Left ventricle myocardium superior (tissue), 1 donor: ENCODE measurements at regions not wholly inside any gene's neighbourhood (a gene's known extent, or its start where the extent isn't known, plus 50 kb on each side); places are given as distances from the start of the nearest gene placed in this dataset.

Source experiments
- ATAC-seq: fragments of 200-7000 bp; cut with Tn5 transposase; one replicate; pipeline ENCODE4 v1.9.1; 2020; ENCODE audit warnings: mild to moderate bottlenecking, moderate library complexity
- DNase-seq: peaks from one replicate; pipeline ENCODE4 v3.0.0-alpha.2; 2020
- intact Hi-C: fragments of 100-400 bp; cut with micrococcal nuclease; formaldehyde crosslinking; loops from one replicate; pipeline ENCODE4 v1.11.0; 2022
- donor health status: DM: no; HTN: yes; CAD: no; lungs with severe emphysema.

DNA sequence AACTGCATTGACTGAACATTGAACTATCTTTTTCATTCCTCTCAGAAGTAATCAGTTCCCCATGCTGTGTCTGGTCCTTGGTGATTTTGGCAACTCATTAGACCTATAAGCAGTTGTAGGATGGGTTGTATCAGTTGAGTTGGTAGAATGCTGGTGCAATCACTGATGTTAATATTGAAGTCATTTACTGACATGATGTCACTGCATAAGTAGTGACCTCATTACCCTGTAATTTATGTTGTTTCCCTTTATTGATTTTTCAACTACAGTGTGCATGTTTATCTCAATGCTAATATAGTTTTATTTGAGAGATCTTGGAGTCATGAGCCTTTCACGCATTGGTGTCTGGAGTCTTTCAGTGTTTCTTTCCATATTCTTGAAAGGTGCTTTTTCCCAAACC lies 275.0 kb downstream of the SPATA31D1 start:
- intact Hi-C loops = no loop called here
- ATAC-seq = no peak
- DNase-seq = no peak

DNA sequence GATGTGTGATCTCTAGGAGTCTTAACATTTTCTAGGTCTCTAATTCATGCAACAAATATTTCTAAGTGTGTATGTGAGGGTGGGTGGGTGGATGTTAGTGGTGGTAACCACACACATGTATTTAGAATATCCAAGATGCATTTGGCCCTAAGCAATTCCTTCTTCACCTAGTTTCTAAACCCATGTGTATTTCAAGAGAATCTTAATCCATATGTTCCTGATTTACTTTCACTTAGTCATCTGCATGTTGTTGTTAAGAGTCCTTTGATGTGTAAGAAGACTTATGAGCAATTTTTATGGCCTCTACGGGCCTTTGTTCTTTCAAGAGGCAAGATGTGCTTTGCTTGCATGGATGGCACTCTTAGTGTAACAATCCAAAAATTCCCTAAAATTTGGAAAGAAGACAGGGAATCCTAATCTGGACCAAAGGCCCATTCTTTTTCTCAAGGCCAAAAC lies 282.6 kb downstream of the SPATA31D1 start:
- no peak for DNase-seq
- ATAC-seq = no peak
- intact Hi-C loops = no loop called here

DNA sequence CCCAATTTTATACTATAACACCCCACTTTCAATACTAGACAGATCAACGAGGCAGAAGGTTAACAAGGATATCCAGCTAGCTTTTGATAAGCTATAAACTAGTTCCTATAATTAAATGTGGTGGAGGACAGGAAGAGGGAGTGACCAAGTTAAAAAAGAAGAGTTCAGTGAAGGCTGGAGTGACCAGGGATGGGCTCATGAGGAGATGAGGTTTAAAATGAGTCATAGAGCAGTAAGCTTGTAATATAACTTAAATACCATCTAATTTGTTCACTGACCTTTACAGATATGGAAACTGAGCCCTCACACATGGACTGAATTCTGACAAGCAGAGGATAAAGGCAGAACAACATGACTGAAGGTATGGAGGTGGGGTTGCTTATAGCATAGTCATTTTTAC lies 284.5 kb downstream of the SPATA31D1 start:
- intact Hi-C loops = no loop called here
- no peak for ATAC-seq
- DNase-seq = no peak

DNA sequence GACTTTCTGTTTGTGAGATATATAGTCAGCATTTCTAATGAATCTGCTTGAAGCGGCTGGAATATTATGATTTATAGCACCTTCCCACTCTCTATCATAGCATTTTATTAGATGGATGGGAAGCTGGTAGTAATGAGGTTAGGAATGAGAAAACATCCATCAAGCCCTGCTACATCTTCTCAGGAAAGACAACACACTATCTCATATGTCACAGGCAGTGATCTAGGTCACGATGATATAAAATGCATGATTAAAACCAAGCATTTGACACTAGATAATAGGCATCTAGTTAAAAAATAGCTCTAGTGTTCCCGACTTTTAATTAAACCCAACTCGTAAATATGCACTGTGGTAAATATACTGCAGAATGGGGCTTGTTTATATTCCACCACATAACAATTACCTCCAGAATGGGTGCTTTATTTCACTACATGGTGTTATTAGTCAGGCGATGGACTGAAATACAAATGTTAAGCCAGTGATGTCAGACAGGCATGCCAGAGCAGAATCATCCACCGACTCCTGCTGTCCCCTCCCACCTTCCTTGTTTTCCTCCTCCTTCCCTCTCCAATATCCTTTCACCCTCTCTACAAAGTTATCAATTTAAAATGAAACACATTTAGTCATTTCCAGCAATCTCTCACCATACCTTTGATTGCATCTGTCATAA lies 286.8 kb downstream of the SPATA31D1 start:
- intact Hi-C loops = no loop called here
- ATAC-seq = no peak
- no peak for DNase-seq

DNA sequence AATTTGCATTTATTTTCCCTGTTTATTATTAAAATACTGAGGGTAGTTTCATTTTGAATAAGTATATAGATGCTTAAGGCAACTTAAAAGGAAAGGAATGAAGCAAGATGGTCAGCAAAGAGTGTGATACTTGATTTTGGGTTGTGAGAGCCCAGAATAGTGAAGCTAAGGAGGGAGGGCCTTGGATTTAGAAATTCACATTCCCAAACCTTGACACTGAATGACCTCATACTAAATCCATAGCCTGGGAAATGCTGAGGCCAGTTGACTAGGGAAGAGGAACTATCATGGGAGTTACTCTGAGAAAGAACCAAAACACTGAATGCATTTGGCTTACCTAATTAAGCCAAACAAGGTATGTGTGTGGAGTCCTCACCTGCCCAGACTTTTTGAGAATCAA lies 292.5 kb downstream of the SPATA31D1 start:
- DNase-seq (no peak), ATAC-seq (no peak)
- intact Hi-C loops = no loop called here

DNA sequence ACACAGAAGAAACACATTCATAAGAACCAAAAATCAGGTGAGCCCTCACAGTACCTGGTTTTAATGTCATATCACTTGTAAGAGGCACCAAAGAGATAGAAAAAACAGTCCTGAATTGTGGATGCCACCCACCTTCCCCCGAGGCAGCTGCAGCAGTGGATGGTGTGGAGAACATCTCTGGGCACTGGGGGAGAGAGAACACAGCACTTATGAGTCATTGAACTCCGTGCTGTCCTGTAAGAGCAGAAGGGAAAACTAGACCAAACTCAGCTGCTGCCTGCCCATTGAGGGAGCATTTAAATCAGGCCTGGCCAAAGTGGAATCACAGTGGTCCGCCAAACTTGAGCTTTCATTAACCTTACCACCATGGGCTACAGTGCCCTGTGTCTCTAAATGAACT lies 296.2 kb downstream of the SPATA31D1 start:
- no peak for ATAC-seq
- DNase-seq = no peak
- intact Hi-C loops = no loop called here

DNA sequence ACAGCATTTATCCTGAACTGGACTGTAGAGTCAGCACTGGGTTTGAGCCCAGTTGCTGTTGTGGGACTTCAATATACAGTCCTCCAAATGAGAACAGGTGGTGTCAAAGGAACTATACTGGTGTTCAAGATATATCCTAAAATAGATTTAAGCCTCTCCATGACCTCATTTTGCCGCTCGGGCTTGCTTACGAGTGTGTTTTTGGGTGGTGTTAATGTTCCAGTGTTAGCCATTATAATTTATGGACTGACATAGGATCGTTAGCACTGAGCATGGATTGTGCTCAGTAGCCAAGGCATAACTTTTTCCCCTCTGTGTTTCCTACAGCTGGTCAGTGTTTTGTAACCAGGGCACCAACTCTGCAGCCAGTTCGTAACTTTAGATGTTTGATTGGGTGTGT lies 306.6 kb downstream of the SPATA31D1 start:
- intact Hi-C loops = no loop called here
- DNase-seq = no peak
- no peak for ATAC-seq

DNA sequence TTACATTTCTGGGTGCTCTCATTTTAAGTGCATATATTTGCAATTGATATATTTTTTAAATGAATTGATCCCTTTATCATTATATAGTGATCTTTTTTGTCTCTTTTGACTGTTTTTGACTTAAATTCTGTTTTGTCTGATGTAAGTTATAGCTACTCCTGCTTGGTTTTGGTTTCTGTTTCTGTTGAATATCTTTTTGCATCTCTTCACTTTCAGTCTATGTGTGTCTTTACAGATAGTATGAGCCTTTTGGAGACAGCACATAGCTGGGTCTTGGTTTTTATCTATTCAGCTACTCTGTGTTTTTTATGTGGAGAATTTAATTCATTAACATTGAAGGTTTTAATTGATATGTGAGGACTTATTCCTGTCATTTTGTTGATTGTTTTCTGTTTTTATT lies 311.3 kb downstream of the SPATA31D1 start:
- ATAC-seq (no peak), DNase-seq (no peak)
- intact Hi-C loops = no loop called here

DNA sequence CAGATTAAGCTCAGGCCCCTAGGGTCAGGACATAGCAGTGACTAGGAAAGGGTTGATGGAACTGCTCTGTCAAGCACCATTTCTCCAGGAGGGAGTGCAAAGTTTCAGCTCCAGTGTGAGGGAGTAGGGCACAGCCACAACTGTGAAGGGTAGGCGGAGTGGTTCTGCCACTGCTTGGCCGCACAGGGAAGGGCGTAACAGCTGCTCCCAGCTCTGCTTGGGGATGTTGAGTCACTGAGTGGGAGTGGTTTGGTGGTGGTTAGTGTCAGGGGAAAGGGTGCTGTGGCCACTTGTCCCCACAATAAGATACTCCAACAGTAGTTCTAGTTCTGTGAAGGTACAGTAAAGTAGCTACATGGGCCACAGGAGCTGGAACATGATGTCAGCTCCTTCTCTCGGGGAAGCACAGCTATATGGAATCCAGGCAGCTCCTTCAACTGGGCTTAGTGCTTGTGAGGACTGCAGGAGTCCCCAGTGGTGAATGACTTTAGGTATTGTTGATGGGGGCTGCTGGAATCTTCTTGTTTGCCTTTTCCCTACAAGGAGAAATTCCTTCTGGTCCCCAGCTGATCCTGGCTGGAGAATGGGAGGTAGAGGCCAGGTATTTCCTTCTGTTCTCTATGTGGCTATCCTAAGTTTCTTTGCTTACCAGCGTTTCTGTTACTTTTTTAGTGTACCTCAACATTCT lies 314.5 kb downstream of the SPATA31D1 start:
- ATAC-seq (no peak), DNase-seq (no peak)
- intact Hi-C loops = no loop called here

DNA sequence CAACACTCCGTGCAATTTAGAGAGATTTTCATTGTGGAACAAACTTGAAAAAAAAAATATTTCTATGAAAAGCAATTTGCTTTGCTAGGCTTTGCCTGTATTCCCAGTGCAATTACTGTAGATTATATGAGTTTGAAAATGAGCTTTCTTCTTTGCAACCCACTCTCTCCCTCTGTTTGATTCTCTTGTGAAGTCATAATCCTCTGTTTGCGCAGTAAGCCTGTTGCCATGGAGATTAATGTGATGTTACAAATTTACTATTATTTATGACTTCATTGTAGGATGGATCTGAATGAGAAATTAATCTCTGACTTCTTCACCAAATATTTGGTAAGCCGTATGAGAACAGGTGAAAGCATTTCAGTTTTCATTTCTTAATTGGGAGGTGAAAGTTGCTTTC lies 320.3 kb downstream of the SPATA31D1 start:
- intact Hi-C loops = no loop called here
- ATAC-seq = no peak
- DNase-seq = no peak

DNA sequence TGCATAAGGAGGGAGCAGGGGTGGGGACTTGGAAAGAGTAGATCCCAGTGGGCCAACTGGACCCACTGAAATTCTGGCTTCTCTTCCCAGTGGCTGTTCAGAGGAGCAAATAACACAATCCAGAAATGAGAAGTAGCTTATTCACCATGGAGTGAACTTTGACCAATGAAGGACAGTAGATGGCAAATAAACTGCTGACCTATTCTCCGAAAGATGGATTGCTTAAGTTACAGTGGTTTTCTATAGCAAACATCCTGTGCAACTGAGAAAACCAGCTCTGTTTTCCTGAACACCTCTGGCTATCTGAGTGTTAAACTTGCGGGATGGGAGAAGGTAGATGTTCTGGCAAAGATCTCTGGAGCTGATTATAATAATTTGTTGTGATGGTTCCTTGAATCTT lies 325.1 kb downstream of the SPATA31D1 start:
- ATAC-seq (no peak), DNase-seq (no peak)
- intact Hi-C loops = no loop called here

DNA sequence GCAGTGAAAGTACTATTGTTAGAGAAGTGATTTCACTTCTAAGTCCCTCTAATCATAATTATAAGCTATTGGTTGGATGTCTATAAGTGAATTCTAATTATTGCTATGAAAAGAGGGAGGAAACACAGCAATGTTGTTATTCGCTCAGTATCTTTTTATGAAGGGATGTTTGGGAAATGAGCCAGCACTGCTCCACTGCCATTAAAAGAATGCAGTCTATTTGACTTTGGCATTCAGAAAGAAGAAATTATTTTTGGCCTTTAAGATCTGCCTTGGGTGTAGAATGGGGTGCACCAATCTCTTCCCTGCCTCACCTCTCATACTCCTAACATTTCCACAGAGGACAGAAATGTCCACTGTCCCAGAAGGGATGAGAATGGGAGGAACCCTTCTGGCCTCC lies 332.0 kb downstream of the SPATA31D1 start:
- intact Hi-C loops = loop anchor here (5.0 kb wide), 1 partner anchor 168 kb away; no protein-coding TSS in a partner anchor
- no peak for DNase-seq
- no peak for ATAC-seq

DNA sequence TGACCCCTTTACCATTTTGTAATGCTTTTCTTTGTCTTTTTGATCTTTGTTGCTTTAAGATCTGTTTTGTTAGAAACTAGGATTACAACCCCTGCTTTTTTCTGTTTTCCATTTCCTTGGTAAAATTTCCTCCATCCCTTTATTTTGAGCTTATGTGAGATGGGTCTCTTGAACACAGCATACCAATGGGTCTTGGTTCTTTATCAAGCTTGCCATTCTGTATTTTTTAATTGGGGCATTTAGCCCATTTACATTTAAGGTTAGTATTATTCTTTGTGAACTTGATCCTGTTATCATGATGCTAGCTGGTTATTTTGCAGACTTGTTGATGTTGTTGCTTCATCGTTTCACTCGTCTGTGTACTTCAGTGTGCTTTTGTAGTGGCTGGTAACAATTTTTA lies 337.3 kb downstream of the SPATA31D1 start:
- ATAC-seq (no peak), DNase-seq (no peak)
- intact Hi-C loops = no loop called here

DNA sequence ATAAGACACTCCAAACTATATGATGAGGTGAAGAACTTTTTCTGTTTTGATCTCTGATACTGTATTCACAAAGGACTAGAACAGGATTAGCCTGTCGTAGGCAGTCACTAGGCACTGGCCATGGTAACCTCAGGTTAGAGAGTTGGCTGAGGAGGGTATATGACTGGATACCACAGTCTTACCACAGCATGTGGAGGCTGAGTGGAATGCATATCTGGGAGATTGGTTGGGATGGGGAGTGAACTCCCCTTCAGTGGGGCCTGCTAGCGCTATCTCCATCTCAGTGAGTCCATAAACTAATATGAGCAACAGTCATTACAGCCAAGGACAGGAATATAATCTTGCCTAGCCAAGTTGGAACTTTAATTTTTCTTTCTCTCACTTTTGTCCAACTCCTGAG lies 339.1 kb downstream of the SPATA31D1 start:
- intact Hi-C loops = no loop called here

DNA sequence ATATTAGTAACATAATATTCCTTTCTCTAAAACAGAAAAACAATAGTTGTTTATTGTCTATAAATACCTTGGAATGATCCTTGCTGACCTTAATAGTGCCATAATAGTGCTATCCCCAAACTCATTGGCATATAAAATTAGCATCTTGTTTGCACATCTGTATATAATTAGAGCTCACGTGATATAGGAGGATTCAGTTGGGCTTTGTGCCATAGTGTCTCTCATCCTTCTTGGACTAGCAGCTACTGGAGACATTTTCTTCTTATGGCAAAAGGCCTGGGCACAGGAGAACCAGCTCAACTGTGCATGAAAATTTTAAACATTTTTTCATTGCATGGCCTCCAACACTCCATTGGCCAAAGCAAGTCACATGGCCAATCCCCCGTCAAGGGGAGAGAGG lies 342.5 kb downstream of the SPATA31D1 start:
- no peak for DNase-seq
- intact Hi-C loops = no loop called here
- no peak for ATAC-seq

More for the DNA sequence above, 339.1 kb downstream of the SPATA31D1 start:
- DNase-seq (no peak), ATAC-seq (no peak)

DNA sequence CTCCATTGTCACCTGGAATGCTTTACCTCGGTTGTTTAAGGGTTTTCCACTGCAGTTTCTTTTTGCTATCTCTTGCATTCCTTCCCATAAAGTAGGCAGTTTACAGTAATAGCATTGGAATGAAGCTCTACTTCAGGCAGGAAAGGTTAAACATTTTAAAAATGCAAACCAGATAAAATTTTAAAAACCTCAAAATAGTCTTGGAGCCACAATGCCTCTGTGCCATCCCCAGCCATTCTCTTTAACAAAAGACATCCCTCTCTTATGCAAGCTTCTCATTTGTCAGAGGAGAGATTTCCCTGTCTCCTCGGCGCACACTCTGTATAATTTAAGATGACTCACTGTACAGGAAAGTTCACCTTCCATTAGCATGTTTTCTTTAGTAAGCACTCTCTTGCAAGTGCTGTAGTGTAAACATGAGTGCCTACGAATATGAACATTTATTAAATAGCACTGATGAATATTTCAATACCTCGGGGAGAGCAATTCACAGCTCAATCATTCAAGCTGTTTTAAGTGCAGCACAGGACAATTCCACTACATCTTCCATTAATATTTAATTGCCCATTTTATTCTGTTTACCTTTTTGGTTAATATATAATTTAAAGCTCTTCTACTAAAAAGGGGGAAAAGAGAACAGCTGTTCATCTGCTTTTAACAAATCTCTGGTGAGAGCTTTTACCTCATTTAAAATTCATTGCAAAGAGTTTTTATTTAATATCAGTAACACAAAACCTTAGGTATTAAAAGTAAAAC lies 343.6 kb downstream of the SPATA31D1 start:
- DNase-seq (no peak), ATAC-seq (no peak)
- intact Hi-C loops = no loop called here

DNA sequence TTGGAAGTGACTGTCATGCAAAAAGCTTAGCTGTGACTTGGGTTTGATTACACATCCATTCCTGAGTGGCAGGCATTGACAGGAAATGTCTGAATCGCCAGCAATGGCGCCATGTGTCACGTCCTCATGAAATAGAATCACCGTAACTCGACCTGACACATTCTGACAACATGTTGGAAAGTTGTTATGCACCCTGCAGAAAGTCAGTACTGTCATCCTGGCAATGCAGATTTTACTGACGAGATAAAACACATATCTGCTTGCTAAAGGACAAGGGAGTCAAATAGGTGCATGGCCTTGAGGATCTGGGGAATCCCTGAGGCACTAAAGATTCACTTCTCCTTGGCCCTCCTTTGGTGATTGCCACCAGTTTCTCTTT lies 344.2 kb downstream of the SPATA31D1 start:
- no peak for ATAC-seq
- DNase-seq = no peak
- intact Hi-C loops = no loop called here

DNA sequence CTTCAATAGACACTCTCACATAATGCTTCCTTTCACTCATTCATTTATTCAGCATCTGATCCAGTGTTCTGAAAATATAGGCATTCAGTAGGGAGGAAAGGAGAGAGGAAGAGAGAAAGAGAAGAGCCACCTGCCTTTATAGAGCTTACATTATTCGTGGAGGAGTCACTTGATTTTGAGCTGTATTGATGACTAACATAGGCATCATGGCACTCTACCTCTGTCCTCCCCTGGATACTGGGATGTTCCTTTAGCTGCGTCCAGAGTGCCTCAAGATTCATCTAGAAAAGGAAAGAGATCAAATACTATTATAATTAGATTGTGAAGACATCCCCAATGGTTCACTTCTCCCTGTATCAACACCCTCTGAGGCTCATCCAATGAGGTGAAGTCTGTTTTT lies 345.1 kb downstream of the SPATA31D1 start:
- intact Hi-C loops = no loop called here
- DNase-seq (no peak), ATAC-seq (no peak)

DNA sequence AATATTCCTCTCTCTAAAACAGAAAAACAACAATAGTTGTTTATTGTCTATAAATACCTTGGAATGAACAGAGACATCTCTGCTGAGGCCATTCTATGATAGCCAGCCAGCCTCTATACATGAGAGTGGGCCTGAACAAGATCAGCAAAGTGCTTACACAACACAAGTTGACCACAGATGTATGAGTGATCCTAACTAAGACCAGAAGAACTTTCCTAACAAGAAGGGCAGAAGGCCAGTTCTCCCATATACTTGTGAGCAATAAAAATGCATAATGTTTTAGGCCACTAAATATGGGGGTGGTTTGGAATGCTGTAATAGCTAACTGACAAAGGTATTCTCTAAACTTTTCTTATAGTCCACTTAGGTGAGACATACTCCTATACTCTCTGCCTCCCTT lies 345.7 kb downstream of the SPATA31D1 start:
- DNase-seq (no peak), ATAC-seq (no peak)
- intact Hi-C loops = no loop called here

DNA sequence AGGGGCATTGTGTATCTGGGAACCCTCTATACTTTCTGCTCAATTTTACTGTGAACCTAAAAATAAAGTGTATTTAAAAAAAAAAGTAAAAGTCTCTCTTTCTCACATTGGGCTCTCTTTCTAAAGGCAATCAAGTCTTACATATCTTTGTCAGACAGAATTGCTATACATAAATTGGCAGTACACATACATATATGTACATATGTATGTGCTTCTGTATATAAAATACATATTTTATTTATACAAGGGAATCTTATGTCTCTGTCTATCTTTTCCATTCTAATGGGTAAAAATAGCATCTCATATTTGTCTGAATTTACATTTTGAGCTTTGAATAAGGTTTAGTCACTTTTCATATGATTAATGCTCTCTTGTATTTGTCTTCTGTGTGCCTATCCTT lies 348.8 kb downstream of the SPATA31D1 start:
- intact Hi-C loops = no loop called here
- DNase-seq (no peak), ATAC-seq (no peak)
